Sigmoid colon (tissue), 6 donors: ENCODE measurements at regions not wholly inside any gene's neighbourhood (a gene's known extent, or its start where the extent isn't known, plus 50 kb on each side); places are given as distances from the start of the nearest gene placed in this dataset.

ENCODE experiments used
- DNase-seq: peaks from one replicate; pipeline ENCODE4 v3.0.0-alpha.2; 2019
- H3K27ac ChIP-seq, 4 donors: fragments of 200-600 bp; sonication (generic); one replicate each; pipeline ENCODE4 v1.5.1; 2016 to 2019; ENCODE audit warnings: mild to moderate bottlenecking in 1 of 4
- H3K27me3 ChIP-seq, 3 donors: fragments of 200-600 bp; sonication (generic); one replicate each; pipeline ENCODE4 v1.5.1; 2019; ENCODE audit warnings: mild to moderate bottlenecking in 1 of 3
- H3K36me3 ChIP-seq, 4 donors: fragments of 200-600 bp; sonication (generic); one replicate each; pipeline ENCODE4 v1.5.1; 2016 to 2019
- H3K4me1 ChIP-seq, 4 donors: fragments of 200-600 bp; sonication (generic); one replicate each; pipeline ENCODE4 v1.5.1; 2017 to 2019
- H3K4me3 ChIP-seq, 4 donors: fragments of 200-600 bp; sonication (generic); one replicate each; pipeline ENCODE4 v1.5.1; 2017 to 2019; ENCODE audit warnings: mild to moderate bottlenecking in 2 of 4, moderate library complexity in 1 of 4
- H3K9me3 ChIP-seq, 4 donors: fragments of 200-600 bp in 3 of 4; sonication (generic) in 3 of 4; one replicate each; pipeline versions ENCODE4 v1.5.1 to v1.6.1; 2013 to 2019
- CTCF ChIP-seq, 4 experiments: fragments of 450-650 bp in 3 of 4; fragments of 200-600 bp in 1 of 4; IDR thresholded peaks; one replicate each; pipeline ENCODE4 v1.5.1; 2016 to 2019; ENCODE audit warnings: antibody characterized with exemption in 4 of 4, mild to moderate bottlenecking in 3 of 4, moderate library complexity in 2 of 4
- EP300 ChIP-seq, 4 donors: sonication (generic); formaldehyde crosslinking; IDR thresholded peaks; one replicate each; pipeline ENCODE4 v1.6.1; 2017; ENCODE audit warnings: antibody characterized with exemption in 4 of 4
- POLR2A ChIP-seq, 2 donors: fragments of 450-650 bp; IDR thresholded peaks; one replicate each; pipeline ENCODE4 v1.6.1; 2016; ENCODE audit warnings: antibody characterized with exemption in 2 of 2, mild to moderate bottlenecking in 2 of 2, moderate library complexity in 2 of 2
- POLR2AphosphoS5 ChIP-seq, 4 donors: sonication (generic); formaldehyde crosslinking; IDR thresholded peaks; one replicate each; pipeline ENCODE4 v1.6.1; 2017; ENCODE audit warnings: antibody characterized with exemption in 4 of 4
- WGBS, 2 donors: extraction: QIAGEN DNeasy Blood & Tissue Kit; methylation state at CpG; one replicate each; pipeline ENCODE4 v1.1.7; 2013; 5-methylcytosine and 5-hydroxymethylcytosine counted together
- intact Hi-C: fragments of 100-400 bp; cut with DNase I; formaldehyde crosslinking; loops from one replicate; pipeline ENCODE4 v1.15.1; 2023
- donor health status: healthy with polysubstance abuse.
- donor health status: healthy.

GRCh38 chr7:17448479-17449423, 150.3 kb downstream of the AHR start:
- Histone ChIP-seq H3K9me3 (peaks cover 0 to 7% (median 2%) of the 10 kb centered on the region in 4 donors), H3K36me3 (no peaks in the 10 kb centered on the region), H3K4me3 (no peak overlapping the region), H3K4me1 (no peaks in the 10 kb centered on the region), H3K27me3 (no peaks in the 10 kb centered on the region), H3K27ac (no peak overlapping the region)
- no peak for DNase-seq
- TF ChIP-seq POLR2AphosphoS5 (IDR thresholded peaks at IDR 0.05) (no peak), CTCF (IDR thresholded peaks at IDR 0.05) (no peak), POLR2A (IDR thresholded peaks at IDR 0.05) (no peak), EP300 (IDR thresholded peaks at IDR 0.05) (no peak)
- intact Hi-C loops: no loop called here
- WGBS, 2 donors: 60 to 75% methylated on average over 2 of the region's 2 CpGs

GRCh38 chr7:17456541-17456940, 158.1 kb downstream of the AHR start:
- TF ChIP-seq POLR2A (IDR thresholded peaks at IDR 0.05) (no peak), EP300 (IDR thresholded peaks at IDR 0.05) (no peak), CTCF (IDR thresholded peaks at IDR 0.05) (no peak), POLR2AphosphoS5 (IDR thresholded peaks at IDR 0.05) (no peak)
- no peaks in the 10 kb centered on the region for H3K4me1 ChIP-seq
- no peak overlapping the region for H3K27ac ChIP-seq
- H3K9me3 ChIP-seq: no peaks in the 10 kb centered on the region
- H3K36me3 ChIP-seq: no peaks in the 10 kb centered on the region
- no peak for DNase-seq
- intact Hi-C loops: no loop called here
- no peaks in the 10 kb centered on the region for H3K27me3 ChIP-seq
- H3K4me3 ChIP-seq: no peak overlapping the region
- WGBS, 2 donors: 51 to 77% methylated on average over 2 of the region's 2 CpGs

- no peaks in the 10 kb centered on the region for H3K36me3 ChIP-seq
- TF ChIP-seq CTCF (IDR thresholded peaks at IDR 0.05) (no peak), POLR2AphosphoS5 (IDR thresholded peaks at IDR 0.05) (no peak), EP300 (IDR thresholded peaks at IDR 0.05) (no peak), POLR2A (IDR thresholded peaks at IDR 0.05) (no peak)
- H3K27me3 ChIP-seq: no peaks in the 10 kb centered on the region
- H3K4me3 ChIP-seq: no peak overlapping the region
- intact Hi-C loops: no loop called here
- H3K27ac ChIP-seq: no peak overlapping the region
- DNase-seq: no peak
- no peaks in the 10 kb centered on the region for H3K4me1 ChIP-seq
- no peaks in the 10 kb centered on the region for H3K9me3 ChIP-seq
These were observed 161.5 kb downstream of the AHR start for GRCh38 chr7:17460001-17460400.

GRCh38 chr7:17460665-17461064, 162.2 kb downstream of the AHR start:
- H3K36me3 ChIP-seq: no peaks in the 10 kb centered on the region
- H3K27me3 ChIP-seq: no peaks in the 10 kb centered on the region
- WGBS, 2 donors: 88 to 91% methylated on average over 4 of the region's 4 CpGs
- no peak for TF ChIP-seq POLR2A (IDR thresholded peaks at IDR 0.05)
- TF ChIP-seq EP300 (IDR thresholded peaks at IDR 0.05): no peak
- TF ChIP-seq POLR2AphosphoS5 (IDR thresholded peaks at IDR 0.05): no peak
- no peak for TF ChIP-seq CTCF (IDR thresholded peaks at IDR 0.05)
- no peaks in the 10 kb centered on the region for H3K9me3 ChIP-seq
- no peak overlapping the region for H3K27ac ChIP-seq
- intact Hi-C loops: no loop called here
- no peak overlapping the region for H3K4me3 ChIP-seq
- H3K4me1 ChIP-seq: no peaks in the 10 kb centered on the region
- DNase-seq: no peak
